HG03378 (cell line): ENCODE measurements at regions not wholly inside any gene's neighbourhood (a gene's known extent, or its start where the extent isn't known, plus 50 kb on each side); places are given as distances from the start of the nearest gene placed in this dataset.
"Not testable (repeated sequence)": the region's sequence is repeated elsewhere in the genome, so short reads cannot be mapped to it uniquely, and the experiment has no call there.

Experiments used
- ATAC-seq: cut with Tn5 transposase; IDR thresholded peaks from one replicate; pipeline ENCODE4 v1.9.1; 2021; ENCODE audit warnings: mild to moderate bottlenecking, moderate library complexity; ENCODE audit not compliant: unreplicated experiment

DNA sequence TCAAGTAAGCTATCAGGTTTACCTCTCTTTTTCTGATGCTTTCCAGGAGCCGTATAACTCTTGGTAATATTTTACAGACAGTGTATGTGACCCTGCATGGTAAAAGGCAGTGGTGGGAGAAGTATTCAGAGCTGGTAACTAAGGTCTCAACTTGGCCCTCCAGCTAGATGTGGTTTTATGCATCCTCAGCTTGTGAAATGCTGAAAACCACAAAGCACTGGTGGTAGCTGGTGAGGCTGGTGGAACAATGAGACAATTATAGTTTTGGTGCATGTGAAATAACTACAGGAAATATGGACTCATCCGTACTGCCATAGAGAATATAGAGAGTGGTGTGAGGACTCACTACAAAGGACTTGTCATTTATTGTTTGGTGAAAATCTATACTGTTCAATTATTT, 383.0 kb upstream of the PCDH15 start:
- no peak for ATAC-seq

- no peak for ATAC-seq
Observed at GRCh38 chr10:55180357-55180756, 379.3 kb upstream of the PCDH15 start.

GRCh38 chr10:55174419-55174818, 373.4 kb upstream of the PCDH15 start:
- no peak for ATAC-seq

DNA sequence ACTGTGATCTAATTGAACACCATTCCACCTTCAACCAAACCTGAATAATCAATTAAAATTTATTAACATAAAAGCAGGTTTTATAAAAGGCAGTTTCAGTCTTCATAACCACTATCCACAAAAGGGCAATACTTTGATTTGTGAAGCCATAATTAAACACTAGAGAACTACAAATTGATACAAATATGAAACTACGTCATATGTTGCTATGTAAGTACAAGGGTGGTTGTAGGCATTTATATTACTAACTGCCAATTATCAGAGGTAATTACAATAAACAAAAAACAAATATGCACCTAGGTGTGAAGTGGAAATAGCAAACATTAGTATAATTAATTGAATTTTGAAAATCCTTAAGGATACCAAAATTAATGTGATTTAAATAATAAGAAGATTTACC, 368.5 kb upstream of the PCDH15 start:
- ATAC-seq, result no peak

DNA sequence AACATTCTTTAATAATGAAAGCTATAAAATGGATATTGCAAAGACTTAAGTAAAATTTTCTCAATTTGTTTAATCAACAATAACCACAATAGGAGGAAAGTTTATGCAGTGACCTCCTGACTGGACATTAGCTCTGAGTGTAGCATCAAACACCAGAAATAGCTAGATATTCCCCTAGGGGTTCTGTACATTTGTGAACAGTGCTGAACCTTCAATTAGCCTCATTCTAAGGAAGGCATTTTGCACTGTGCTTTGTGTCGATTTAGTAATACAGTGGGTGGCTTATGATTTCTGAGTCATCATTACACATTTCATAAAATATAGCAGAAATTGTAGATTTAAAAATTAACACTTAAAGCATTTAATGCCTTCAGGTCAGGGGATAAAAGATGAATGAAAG, 367.3 kb upstream of the PCDH15 start:
- ATAC-seq, result no peak

DNA sequence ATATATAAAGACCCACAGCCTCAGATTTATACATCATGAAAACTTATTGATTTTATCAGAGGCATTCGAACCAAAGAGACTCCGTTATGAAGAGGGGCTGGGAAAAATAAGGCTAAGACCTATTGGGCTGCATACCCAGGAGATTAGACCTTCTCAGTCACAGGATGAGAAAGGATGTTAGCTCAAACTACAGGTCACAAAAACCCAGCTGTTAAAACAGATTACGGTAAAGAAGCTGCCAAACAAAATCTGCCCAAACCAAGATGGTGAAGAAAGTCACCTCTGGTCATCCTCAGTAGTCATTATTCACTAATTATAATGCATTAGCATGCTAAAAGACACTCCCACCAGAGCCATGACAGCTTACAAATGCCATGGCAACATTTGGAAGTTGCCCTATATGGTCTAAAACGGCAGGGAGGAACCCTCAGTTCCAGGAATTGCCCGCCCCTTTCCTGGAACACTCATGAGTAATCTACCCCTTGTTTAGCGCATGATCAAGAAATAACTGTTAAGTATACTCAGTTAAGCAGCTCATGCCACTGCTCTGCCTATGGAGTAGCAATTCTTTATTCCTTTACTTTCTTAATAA, 362.5 kb upstream of the PCDH15 start:
- no peak for ATAC-seq

DNA sequence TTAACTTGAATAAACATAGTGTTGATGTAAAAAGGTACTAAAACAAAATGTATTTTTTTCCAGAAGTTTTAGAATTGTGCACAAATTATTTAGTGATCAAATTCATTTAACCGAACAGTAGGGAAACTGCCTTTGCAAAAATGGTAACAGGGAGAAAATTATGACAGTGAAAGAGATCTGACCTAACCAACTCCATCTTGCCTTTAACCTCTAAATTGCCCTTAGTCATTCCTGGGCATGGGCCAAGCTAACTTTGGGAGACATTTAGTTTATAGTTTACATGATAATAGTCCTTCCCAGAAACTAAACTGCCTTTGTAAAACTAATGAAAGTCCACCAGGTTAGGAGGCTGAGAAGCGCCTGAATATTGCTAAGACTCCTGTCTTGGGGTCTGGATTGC, 361.3 kb upstream of the PCDH15 start:
- not testable (repeated sequence) for ATAC-seq

DNA sequence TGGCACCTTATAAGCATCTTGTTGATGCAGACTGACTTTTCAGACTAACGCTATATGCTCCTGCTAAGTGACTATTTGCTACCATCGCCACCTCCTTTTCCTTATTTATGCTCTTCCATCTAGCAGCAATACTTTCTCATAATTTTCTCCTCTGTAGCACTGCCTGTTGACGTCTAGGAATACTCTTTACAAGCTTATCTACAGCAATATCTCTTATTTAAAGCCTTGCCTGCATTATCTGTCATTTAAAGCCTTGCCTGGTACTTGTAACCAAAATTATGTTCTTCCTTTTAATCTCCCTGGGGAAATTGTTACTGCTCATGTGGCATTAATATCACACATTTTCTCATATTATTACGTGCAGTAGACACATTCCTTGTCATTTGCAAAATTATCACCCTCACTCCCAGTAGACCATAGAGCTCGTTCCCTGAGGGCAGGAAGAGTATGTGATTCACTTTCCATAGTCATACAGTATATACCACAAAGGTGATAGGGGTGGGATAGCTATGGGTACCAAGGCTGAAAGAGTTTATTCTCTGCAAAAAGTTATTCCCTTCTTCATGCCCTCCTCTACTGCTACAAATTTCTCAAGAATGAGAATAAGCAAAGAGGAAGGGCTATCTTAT, 359.7 kb upstream of the PCDH15 start:
- ATAC-seq, result no peak

DNA sequence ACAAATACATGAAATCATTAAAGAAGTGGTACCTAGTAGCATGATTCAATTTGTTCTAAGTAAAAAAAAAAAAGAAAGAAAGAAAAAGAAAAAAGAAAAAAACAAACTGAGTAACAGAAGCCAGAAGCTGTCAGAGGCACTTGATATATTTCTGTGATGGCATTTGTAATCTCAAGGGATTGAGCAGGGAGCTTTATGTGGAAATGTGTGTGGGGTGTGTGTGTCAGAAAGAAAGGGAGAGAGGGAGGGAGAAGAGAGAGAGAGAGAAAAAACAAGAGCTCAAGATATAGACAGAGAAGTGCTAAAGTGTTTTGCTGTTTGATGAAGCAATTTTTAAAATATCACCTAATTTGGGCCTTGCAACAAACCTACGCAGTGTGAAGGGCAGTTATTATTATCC, 357.6 kb upstream of the PCDH15 start:
- ATAC-seq, result no peak

- no peak for ATAC-seq
Observed at GRCh38 chr10:55146032-55146431, 345.0 kb upstream of the PCDH15 start.

GRCh38 chr10:55144001-55144400, 343.0 kb upstream of the PCDH15 start:
- no peak for ATAC-seq

GRCh38 chr10:55141892-55142291, 340.9 kb upstream of the PCDH15 start:
- ATAC-seq, result no peak

GRCh38 chr10:55137063-55137462, 336.0 kb upstream of the PCDH15 start:
- no peak for ATAC-seq

- no peak for ATAC-seq
Observed at GRCh38 chr10:55104738-55105137, 303.7 kb upstream of the PCDH15 start.

DNA sequence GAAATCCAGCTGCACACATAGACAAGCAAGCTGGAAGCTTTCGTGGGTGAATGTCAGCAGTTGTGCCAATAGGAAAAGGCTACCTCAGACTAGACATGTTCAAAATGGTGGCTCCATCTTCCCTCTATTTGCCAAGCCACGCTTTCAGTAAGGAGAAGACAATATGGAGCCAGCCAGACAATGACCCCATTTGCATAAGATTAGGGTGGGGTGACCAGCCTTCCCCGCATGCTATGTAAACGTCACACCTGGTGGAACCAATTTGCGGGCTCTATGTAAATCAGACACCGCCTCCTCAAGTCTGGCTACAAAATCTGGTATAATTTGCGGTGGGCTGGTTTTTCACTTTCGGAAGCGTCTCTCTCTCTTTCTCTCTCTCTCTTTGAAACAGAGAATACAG, 297.4 kb upstream of the PCDH15 start:
- no peak for ATAC-seq

DNA sequence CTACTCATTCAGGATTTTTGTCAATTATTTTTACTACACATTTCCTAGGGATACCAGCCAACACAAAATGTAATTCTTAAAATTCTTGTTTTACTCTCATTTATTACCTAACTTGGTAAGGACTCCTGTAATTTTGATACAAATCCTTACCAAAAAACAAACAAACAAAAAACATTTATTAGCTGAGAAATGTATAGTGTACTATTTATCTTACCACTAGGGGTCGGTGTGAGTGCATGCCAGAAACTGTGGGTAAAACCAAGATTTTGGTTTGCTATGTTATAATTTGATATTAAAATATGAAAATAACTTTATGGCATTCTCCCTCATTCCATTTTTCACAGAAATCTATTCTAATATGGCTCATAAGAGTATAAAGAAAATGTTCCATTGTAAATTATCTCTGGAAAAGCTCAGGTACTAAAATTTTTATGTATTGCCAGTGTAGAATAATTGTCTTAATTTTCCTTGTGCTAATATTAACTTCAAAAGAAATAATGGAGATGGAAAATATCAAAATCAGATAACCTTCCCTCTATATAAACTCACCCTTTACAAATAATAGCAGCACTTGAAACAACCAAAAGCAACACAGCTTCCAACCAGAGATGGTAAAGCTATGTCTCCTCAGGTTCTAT, 290.8 kb upstream of the PCDH15 start:
- ATAC-seq, result no peak

DNA sequence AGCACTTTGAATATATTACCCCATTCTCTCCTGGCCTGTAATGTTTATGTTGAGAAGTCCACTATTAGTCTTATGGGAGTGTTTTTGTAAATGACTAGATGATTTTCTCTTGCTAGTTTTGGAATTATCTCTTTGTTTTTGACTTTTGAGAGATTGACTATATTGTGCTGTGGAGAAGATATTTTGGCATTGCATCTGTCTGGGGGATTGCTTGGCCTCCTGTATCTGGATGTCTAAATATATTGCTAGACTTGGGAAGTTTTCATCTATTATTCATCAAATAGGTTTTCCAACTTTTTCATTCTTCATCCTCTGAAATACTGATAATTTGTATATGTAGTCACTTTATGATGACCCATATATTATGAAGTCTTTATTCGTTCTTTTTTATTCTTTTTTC, 277.1 kb upstream of the PCDH15 start:
- no peak for ATAC-seq

DNA sequence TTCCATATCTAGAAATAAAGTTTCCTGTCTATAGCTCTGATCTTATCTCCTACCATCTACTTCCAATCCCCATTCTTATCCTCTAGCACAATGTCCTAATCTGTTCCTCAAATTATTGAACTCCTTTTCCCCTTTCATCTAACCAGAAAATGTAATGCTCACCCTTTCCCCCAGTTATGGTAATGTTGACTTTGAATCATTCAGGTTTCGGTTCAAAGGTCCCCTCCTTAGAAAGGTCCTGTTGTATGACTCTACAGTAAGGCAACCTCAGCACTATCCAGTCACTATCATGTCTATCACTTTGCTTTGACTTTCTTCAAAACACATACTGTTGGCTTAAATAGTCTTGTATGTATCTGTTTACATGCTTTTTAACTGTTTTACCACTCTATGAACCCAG, 264.2 kb upstream of the PCDH15 start:
- ATAC-seq, result no peak

GRCh38 chr10:55063811-55064210, 262.8 kb upstream of the PCDH15 start:
- no peak for ATAC-seq

GRCh38 chr10:55062349-55062748, 261.3 kb upstream of the PCDH15 start:
- no peak for ATAC-seq

GRCh38 chr10:55058800-55059199, 257.8 kb upstream of the PCDH15 start:
- no peak for ATAC-seq

GRCh38 chr10:55051515-55051914, 250.5 kb upstream of the PCDH15 start:
- ATAC-seq, result no peak
